Epidermal melanocyte (primary cell): ENCODE measurements at regions not wholly inside any gene's neighbourhood (a gene's known extent, or its start where the extent isn't known, plus 50 kb on each side); places are given as distances from the start of the nearest gene placed in this dataset.
"Not testable (repeated sequence)": the region's sequence is repeated elsewhere in the genome, so short reads cannot be mapped to it uniquely, and the experiment has no call there.

Source experiments
- DNase-seq: peaks from one replicate; pipeline ENCODE4 v3.0.0; 2011; ENCODE audit warnings: low spot score; ENCODE audit not compliant: insufficient read length

- no peak for DNase-seq
These were observed 308.8 kb upstream of the FAM98A start for GRCh38 chr2:33907866-33908265.

- DNase-seq = not testable (repeated sequence)
These were observed 307.0 kb upstream of the FAM98A start for GRCh38 chr2:33906129-33906528.

DNA sequence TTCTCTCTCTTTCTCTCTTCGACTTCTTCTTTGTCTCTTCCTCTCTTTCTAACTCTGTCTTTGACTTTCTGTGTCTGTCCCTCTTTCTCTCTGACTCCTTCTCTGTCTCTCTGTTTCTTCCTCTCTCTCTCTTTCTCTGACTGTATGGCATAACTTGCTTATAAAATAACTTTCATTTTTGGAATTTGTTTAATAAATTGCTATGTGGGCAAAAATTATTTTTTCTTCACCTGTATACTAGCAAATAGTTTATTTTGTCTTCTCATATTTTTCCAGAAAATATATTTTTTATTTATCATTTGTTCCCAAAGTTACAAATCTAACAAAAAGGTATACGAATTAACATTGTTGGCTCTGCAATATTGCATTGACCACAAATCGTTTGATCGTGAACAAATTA lies 305.7 kb upstream of the FAM98A start:
- no peak for DNase-seq

DNA sequence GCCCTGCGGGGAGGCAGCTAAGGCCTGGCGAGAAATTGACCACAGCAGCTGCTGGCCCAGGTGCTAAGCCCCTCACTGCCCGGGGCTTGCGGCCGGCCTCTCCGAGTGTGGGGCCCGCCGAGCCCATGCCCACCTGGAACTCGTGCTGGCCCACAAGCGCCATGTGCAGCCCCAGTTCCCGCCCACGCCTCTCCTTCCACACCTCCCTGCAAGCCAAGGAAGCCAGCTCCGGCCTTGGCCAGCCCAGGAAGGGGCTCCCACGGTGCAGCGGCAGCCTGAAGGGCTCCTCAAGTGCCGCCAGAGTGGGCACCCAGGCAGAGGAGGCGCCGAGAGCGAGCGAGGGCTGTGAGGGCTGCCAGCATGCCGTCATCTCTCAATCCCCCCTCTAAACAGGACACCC lies 304.6 kb upstream of the FAM98A start:
- no peak for DNase-seq

GRCh38 chr2:33903215-33903614 lies 304.1 kb upstream of the FAM98A start:
- no peak for DNase-seq

- no peak for DNase-seq
These were observed 301.5 kb upstream of the FAM98A start for GRCh38 chr2:33900610-33901009.

- DNase-seq = no peak
These were observed 298.6 kb upstream of the FAM98A start for GRCh38 chr2:33897741-33898140.

DNA sequence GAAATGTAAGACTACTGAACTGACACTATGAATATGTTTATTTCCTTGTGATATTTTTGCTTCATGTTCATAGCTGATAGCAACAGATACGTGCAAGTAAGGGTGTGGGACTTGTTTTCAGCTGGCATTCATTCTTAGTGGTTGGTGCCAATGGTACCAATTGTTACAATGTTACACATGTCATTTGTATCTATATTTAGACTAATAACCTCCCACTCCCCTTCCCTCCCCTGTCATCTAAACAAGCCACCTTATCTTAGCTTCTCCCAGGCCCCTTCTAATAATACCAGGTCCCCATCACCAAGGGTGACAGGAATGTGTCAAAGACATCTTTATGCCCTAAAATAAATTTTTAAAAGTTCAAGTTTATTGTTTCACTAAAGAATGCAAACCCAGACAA lies 294.7 kb upstream of the FAM98A start:
- no peak for DNase-seq

DNA sequence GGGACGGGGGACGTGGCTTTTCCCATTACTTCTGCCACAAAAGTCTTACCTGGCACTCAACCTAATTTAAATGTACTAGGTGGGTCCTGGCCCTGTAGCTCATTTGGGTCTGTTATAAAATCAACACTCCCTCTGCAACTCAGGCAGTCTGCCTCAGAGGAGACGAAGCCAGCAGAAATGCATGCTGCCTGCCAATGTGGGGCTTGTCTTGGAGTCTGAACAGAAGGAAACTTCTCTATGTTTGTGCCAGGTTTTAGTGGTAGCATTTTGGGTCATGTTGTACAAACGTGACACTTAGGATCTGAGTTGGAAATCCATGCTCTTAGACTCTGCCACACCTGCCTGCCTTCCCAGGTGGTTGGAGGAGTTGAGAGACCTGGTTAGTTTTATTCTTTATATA lies 292.5 kb upstream of the FAM98A start:
- DNase-seq = no peak

GRCh38 chr2:33890686-33891085 lies 291.6 kb upstream of the FAM98A start:
- DNase-seq = no peak

GRCh38 chr2:33877348-33878016 lies 278.4 kb upstream of the FAM98A start:
- no peak for DNase-seq

DNA sequence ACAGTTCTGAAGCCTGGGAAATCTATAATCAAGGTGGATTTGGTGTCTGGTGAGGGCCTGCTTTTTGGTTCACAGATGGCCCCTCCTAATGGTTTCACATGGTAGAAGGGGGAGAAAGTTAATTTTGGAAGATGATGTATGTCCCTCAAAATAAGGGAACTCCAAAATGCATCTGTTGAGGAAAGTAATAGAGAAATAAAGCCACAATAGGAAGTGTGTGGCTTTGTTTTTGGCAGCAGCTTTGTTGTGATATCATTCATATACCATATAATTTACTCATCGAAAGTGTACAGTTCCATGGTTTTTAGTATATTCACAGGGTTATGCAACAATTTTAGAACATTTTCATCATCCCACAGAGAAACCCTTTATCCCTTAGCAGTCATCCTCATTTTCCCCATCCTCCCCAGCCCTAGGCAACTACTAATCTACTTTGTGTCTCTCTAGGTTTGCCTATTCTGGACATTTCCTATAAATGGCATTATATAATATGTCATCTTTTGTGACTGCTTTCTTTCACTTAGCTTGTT lies 274.0 kb upstream of the FAM98A start:
- no peak for DNase-seq

- DNase-seq = no peak
These were observed 260.8 kb upstream of the FAM98A start for GRCh38 chr2:33859811-33860461.

DNA sequence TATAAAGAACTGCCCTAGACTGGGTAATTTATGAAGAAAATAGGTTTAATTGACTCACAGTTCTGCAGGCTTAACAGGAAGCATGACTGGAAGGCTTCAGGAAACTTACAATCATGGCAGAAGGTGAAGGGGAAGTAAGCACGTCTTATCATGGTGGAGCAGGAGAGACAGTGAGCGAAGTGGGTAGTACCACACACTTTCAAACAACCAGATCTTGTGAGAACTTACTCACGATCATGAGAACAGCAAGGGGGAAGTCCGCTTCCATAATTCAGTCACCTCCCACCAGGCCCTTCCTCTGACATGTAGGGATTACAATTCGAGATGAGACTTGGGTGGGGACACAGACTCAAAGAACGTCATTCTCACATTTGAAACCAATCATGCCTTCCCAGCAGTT lies 260.1 kb upstream of the FAM98A start:
- no peak for DNase-seq

GRCh38 chr2:33848486-33848885 lies 249.4 kb upstream of the FAM98A start:
- DNase-seq = no peak

DNA sequence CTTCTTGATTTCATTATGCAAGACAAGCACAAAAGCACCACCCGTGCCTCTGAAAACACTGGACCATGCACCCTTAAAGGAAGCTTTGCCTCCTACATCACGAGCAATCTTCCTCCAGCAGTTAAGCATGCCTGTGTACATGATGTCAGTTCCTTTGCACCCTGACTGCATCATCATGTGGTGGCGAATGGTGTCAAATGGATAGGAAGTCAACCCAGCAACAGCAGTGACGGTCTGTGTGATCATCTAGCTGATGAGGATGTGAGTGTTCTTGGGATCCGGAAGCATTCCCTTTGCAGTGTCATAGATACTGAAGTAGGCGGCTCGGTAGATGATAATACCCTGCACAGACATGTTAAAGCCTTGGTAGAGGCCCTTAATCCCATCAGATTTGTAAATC lies 240.7 kb upstream of the FAM98A start:
- DNase-seq = no peak

- no peak for DNase-seq
These were observed 237.5 kb upstream of the FAM98A start for GRCh38 chr2:33836628-33837027.

DNA sequence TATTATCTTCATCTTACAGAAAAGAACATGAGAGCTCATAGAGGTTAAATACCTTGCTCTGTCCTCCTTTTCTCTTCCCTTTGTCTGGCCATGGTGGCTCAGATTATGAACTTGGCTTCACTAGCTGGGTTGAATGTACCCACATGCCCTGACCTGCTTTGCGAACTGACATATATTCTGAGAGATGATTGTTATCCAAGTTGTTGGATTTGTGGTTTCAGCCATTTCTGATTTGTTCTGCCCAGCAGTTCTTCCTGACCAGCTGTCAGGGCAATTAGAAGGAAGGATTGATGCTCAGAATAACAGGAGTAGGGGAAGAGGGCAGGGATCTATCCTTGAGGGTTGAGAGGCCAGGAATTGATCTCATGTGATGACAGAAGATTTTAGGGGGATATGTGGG lies 236.8 kb upstream of the FAM98A start:
- DNase-seq = peak; percentile 28

DNA sequence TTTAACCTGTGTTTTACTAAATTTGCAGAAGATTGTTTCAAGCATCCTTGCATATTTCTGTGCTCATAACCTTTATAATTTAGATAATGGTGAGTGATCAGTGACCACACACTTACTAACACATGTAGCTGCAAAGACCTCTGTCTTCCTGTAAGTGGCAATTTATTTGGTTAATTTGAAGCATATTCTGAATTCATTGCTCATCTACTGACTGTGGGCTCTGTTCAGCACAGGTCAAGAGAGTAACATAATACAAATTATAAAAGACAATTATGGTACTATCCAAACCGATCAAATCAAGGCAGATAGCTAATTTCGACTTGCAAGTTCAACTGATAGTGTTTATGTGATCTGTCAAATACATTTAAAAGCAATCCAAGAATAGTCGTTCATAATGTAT lies 223.9 kb upstream of the FAM98A start:
- DNase-seq = no peak

DNA sequence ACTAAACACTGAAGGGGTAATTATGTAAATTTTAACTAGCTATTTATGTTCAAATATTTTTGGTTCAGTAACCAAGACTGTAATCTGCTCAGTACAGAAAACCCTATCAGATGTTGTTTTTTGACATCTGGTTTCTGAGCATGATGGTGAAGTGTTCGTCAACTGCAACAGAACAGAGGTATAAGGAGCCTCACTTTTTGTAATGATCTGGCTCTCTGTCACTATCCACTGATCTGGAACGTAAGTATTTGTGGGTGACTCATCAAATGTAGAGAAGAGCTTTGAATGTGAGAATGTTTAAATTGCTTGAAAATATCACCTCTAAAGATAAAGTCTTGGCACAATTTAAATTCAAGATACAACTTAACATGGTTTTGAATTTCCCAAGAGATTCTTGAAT lies 213.6 kb upstream of the FAM98A start:
- DNase-seq = no peak

DNA sequence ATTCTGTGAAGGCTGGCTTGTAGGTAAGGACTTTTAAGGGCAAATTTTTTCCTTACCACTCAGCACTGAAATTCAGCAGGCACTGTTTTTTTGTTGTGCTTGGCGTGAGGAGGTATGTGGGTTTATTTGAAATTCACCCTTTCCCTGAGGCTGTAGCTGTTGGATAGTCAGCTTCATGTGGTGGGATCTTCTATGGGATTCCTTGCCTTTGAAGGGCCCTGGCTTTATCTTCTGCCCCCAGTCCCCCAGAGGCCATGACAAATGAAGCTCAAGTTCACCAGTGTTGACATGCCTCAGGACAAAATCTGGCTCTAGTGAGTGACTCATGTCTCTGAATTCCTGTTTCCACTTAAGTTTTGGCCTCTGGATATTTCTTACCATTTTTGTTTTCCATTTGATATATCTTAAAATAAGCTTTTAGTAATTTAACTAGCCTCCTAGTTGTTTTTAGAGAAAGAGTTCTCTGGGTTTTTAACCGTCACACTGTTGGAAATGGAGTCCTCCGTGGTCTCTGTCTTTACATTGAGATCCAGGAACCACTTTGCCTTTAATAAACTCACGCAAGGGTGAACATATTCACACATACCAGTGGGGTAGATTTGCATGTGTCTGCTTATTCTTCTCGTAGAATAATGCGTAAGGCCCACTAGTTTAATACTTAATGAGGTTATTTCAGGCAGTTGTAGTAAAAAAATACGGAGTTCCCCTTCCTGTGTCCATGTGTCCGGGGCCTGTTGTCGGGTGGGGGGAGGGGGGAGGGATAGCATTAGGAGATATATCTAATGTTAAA lies 211.1 kb upstream of the FAM98A start:
- DNase-seq = peak; percentile 56

- no peak for DNase-seq
These were observed 206.9 kb upstream of the FAM98A start for GRCh38 chr2:33806041-33806440.
